ENCODE measurements at regions not wholly inside any gene's neighbourhood (a gene's known extent, or its start where the extent isn't known, plus 50 kb on each side); places are given as distances from the start of the nearest gene placed in this dataset.

- H3K4me1 ChIP-seq, result no peaks in the 10 kb centered on the region
- FAIRE-seq (no peak), DNase-seq (no peak), ATAC-seq (peak in 1 of 4 donors; percentile 69)
- no peak for TF ChIP-seq CTCF (IDR thresholded peaks at IDR 0.05)
- intact Hi-C loops (cut with DNase I), result no loop called here
- no peaks in the 10 kb centered on the region for H3K9me3 ChIP-seq
- no peak overlapping the region for H3K27ac ChIP-seq
- WGBS, 2 donors, result 67 to 74% methylated on average over 6 of the region's 6 CpGs
- no peaks in the 10 kb centered on the region for H3K36me3 ChIP-seq
- H3K4me3 ChIP-seq, result no peak overlapping the region
- H3K27me3 ChIP-seq, result no peaks in the 10 kb centered on the region
Observed at GRCh38 chr7:131890176-131890575, 333.7 kb upstream of the PODXL start.

- ATAC-seq (no peak), FAIRE-seq (no peak), DNase-seq (peak in 1 of 6 donors; percentile 18)
- no peak for TF ChIP-seq CTCF (IDR thresholded peaks at IDR 0.05)
- H3K27ac ChIP-seq, result no peak overlapping the region
- no peaks in the 10 kb centered on the region for H3K36me3 ChIP-seq
- no peak overlapping the region for H3K4me3 ChIP-seq
- no peaks in the 10 kb centered on the region for H3K27me3 ChIP-seq
- H3K4me1 ChIP-seq, result no peaks in the 10 kb centered on the region
- intact Hi-C loops (cut with DNase I), result no loop called here
- H3K9me3 ChIP-seq, result no peaks in the 10 kb centered on the region
- WGBS, 2 donors, result 79 to 88% methylated on average over 4 of the region's 4 CpGs
Observed at GRCh38 chr7:131889572-131890150, 333.2 kb upstream of the PODXL start.

GRCh38 chr7:131883769-131884168 is 327.3 kb upstream of the PODXL start:
- no peak for DNase-seq
- intact Hi-C loops (cut with DNase I), result no loop called here
- no peak for ATAC-seq
- TF ChIP-seq CTCF (IDR thresholded peaks at IDR 0.05), result no peak
- Histone ChIP-seq H3K36me3 (no peaks in the 10 kb centered on the region), H3K4me3 (no peak overlapping the region), H3K4me1 (no peaks in the 10 kb centered on the region), H3K9me3 (no peaks in the 10 kb centered on the region), H3K27me3 (no peaks in the 10 kb centered on the region), H3K27ac (no peak overlapping the region)
- FAIRE-seq, result no peak
- 56 to 63% methylated on average over 2 of the region's 2 CpGs for WGBS, 2 donors

GRCh38 chr7:131883196-131883595 is 326.8 kb upstream of the PODXL start:
- DNase-seq (no peak), FAIRE-seq (no peak), ATAC-seq (no peak)
- intact Hi-C loops (cut with DNase I), result no loop called here
- no peaks in the 10 kb centered on the region for H3K4me1 ChIP-seq
- no peak for TF ChIP-seq CTCF (IDR thresholded peaks at IDR 0.05)
- 80 to 83% methylated on average over 8 of the region's 8 CpGs for WGBS, 2 donors
- no peaks in the 10 kb centered on the region for H3K9me3 ChIP-seq
- H3K4me3 ChIP-seq, result no peak overlapping the region
- no peaks in the 10 kb centered on the region for H3K27me3 ChIP-seq
- no peak overlapping the region for H3K27ac ChIP-seq
- H3K36me3 ChIP-seq, result no peaks in the 10 kb centered on the region

- no peaks in the 10 kb centered on the region for H3K27me3 ChIP-seq
- no peaks in the 10 kb centered on the region for H3K4me1 ChIP-seq
- DNase-seq, result no peak
- ATAC-seq, result no peak
- H3K36me3 ChIP-seq, result no peaks in the 10 kb centered on the region
- no peak for TF ChIP-seq CTCF (IDR thresholded peaks at IDR 0.05)
- FAIRE-seq, result no peak
- no peak overlapping the region for H3K27ac ChIP-seq
- no peak overlapping the region for H3K4me3 ChIP-seq
- intact Hi-C loops (cut with DNase I), result no loop called here
- H3K9me3 ChIP-seq, result no peaks in the 10 kb centered on the region
Observed at GRCh38 chr7:131882321-131882720, 325.9 kb upstream of the PODXL start.

All from pancreas (tissue), 10 donors.